Fibroblast of skin of back (primary cell): ENCODE measurements at regions not wholly inside any gene's neighbourhood (a gene's known extent, or its start where the extent isn't known, plus 50 kb on each side); places are given as distances from the start of the nearest gene placed in this dataset.
"Not testable (repeated sequence)": the region's sequence is repeated elsewhere in the genome, so short reads cannot be mapped to it uniquely, and the experiment has no call there.

ENCODE experiments used
- DNase-seq: peaks from one replicate; pipeline ENCODE4 v3.0.0-alpha.2; 2013

GRCh38 chrX:3550871-3551270 lies 162.6 kb downstream of the PRKX start:
- no peak for DNase-seq

- DNase-seq, result no peak
These were observed 163.2 kb downstream of the PRKX start for GRCh38 chrX:3550160-3550751.

- DNase-seq, result peak; percentile 22
These were observed 164.0 kb downstream of the PRKX start for GRCh38 chrX:3549411-3549911.

- DNase-seq, result peak; percentile 76
These were observed 164.6 kb downstream of the PRKX start for GRCh38 chrX:3548765-3549391.

- DNase-seq, result no peak
These were observed 167.5 kb downstream of the PRKX start for GRCh38 chrX:3545901-3546300.

- no peak for DNase-seq
These were observed 172.1 kb downstream of the PRKX start for GRCh38 chrX:3541336-3541735.

GRCh38 chrX:3540105-3540504 lies 173.3 kb downstream of the PRKX start:
- no peak for DNase-seq

- DNase-seq, result no peak
These were observed 180.8 kb downstream of the PRKX start for GRCh38 chrX:3532581-3533085.

- not testable (repeated sequence) for DNase-seq
These were observed 182.0 kb downstream of the PRKX start for GRCh38 chrX:3531435-3531834.

- peak; percentile 22 for DNase-seq
These were observed 183.1 kb upstream of the MXRA5 start for GRCh38 chrX:3529466-3530010.

GRCh38 chrX:3527811-3528210 lies 181.4 kb upstream of the MXRA5 start:
- no peak for DNase-seq

- no peak for DNase-seq
These were observed 180.7 kb upstream of the MXRA5 start for GRCh38 chrX:3527166-3527565.

GRCh38 chrX:3526731-3527130 lies 180.3 kb upstream of the MXRA5 start:
- peak; percentile 66 for DNase-seq

GRCh38 chrX:3526071-3526470 lies 179.6 kb upstream of the MXRA5 start:
- peak; percentile 66 for DNase-seq

GRCh38 chrX:3522101-3522650 lies 175.7 kb upstream of the MXRA5 start:
- DNase-seq, result peak; percentile 86

GRCh38 chrX:3521396-3521795 lies 174.9 kb upstream of the MXRA5 start:
- DNase-seq, result peak; percentile 72

- DNase-seq, result peak; percentile 73
These were observed 174.5 kb upstream of the MXRA5 start for GRCh38 chrX:3520982-3521381.

GRCh38 chrX:3520458-3520857 lies 174.0 kb upstream of the MXRA5 start:
- DNase-seq, result peak; percentile 26

GRCh38 chrX:3519384-3519783 lies 172.9 kb upstream of the MXRA5 start:
- peak; percentile 54 for DNase-seq

GRCh38 chrX:3518870-3519269 lies 172.4 kb upstream of the MXRA5 start:
- peak; percentile 93 for DNase-seq

GRCh38 chrX:3516051-3516541 lies 169.6 kb upstream of the MXRA5 start:
- peak; percentile 82 for DNase-seq

GRCh38 chrX:3514996-3515395 lies 168.5 kb upstream of the MXRA5 start:
- DNase-seq, result peak; percentile 68

- DNase-seq, result not testable (repeated sequence)
These were observed 165.7 kb upstream of the MXRA5 start for GRCh38 chrX:3512150-3512549.
